ENCODE measurements at regions not wholly inside any gene's neighbourhood (a gene's known extent, or its start where the extent isn't known, plus 50 kb on each side); places are given as distances from the start of the nearest gene placed in this dataset.

DNA sequence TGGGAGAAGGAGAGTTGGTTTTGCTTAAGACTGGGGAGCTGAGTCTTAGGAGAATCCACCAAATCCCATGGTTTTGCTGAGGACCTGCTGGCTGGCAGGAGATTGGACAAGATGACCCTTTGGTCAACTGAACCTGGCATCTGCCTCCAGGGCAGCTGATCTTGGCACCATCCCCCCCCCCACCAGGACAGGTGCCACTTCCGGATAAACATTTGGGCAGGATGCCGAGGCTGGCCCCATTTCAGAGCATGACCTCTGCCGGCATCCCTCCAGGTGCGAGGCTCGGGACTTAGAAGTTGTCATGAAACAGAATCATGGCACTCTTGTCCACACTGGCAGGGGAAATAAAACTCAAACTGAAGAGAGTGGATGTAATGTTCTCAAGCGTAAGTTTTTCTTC lies 165.6 kb downstream of the MACROH2A1 start:
- Histone ChIP-seq H3K9me3 (replicated peaks) (no peaks in the 10 kb centered on the region), H3K27ac (no peak overlapping the region), H3K27me3 (no peaks in the 10 kb centered on the region), H3K36me3 (no peaks in the 10 kb centered on the region), H3K4me1 (peaks cover 34% of the 10 kb centered on the region), H3K4me3 (no peak overlapping the region)
- DNase-seq: no peak

DNA sequence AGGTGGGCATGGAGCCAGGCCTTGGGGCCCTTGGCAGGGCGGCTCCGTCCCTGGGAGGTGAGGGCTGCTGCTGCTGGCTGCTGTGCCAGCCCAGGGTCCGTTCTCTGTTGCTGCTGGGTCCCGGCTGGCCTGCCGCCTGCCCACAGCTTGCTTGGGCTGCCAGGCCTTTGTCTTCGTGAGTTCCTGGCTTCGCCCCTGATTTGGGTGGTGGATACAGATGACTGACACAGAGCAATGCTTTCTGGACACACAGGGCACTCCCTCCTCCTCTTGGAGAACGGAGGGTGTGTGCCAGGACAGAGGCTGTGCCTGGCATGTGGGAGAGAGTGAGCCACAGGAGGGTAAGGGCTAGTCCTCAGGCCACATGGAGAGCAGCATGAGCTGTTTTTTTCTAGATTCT lies 166.1 kb downstream of the MACROH2A1 start:
- H3K4me3 ChIP-seq: no peak overlapping the region
- peaks cover 29% of the 10 kb centered on the region for H3K4me1 ChIP-seq
- H3K27me3 ChIP-seq: no peaks in the 10 kb centered on the region
- no peak for DNase-seq
- H3K9me3 ChIP-seq (replicated peaks): no peaks in the 10 kb centered on the region
- H3K27ac ChIP-seq: no peak overlapping the region
- H3K36me3 ChIP-seq: no peaks in the 10 kb centered on the region

DNA sequence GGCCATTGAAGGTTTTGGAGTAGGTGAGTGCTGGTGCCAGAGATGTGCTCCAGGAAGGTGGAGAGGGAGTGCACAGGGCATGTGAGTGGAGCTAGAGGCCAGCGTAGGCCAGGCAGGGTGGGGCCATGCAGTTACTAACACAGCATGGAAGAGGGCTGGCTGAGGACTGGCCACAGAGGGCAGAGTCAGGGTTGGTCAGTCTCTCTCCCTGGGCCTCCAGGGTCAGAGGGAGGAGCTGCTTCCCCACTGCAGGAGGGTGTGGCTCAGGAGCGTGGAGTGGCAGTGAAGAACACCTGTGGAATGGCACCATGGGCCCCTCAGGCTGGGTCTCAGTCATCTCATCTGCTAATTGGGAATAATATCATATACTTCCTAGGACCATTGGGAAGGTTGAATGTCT lies 167.7 kb downstream of the MACROH2A1 start:
- H3K9me3 ChIP-seq (replicated peaks): no peaks in the 10 kb centered on the region
- H3K4me3 ChIP-seq: no peak overlapping the region
- H3K36me3 ChIP-seq: no peaks in the 10 kb centered on the region
- no peaks in the 10 kb centered on the region for H3K27me3 ChIP-seq
- DNase-seq: no peak
- peaks cover 14% of the 10 kb centered on the region; the same call in 1 of the 2 replicates for H3K4me1 ChIP-seq
- H3K27ac ChIP-seq: no peak overlapping the region

DNA sequence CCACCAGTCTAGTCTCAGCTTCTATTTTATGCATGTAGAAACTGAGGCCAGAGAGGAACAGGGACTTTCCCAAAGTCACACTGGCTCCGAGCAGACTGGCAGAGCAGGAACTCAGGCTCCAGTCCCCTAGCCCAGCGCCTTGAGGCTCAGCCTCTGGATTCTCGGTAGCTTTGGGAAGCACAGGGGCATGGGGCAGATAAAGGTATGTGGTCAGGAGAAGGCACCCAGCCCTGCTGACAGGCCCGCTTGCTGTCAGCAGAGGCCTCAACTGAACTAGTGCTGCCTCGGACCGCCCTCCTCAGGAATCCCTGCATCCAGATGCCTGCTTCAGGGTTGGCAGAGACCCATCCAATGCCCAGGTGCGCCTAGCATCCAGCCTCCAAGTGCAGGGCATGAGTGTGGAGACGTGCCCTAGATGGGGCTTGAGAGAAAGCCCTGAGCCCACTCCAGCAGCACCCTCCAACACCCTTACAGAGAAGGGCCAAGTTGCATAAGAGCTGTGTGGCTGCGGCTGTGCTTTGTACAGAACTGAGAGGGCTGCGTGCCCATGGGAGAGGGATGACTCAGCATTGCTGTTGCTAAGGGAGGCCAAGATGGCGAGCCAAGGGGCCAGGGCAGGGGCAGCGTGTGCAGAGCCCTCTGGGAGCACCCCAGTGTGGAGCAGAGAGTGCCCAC lies 168.6 kb downstream of the MACROH2A1 start:
- DNase-seq: no peak
- Histone ChIP-seq H3K9me3 (replicated peaks) (no peaks in the 10 kb centered on the region), H3K27me3 (no peaks in the 10 kb centered on the region), H3K36me3 (no peaks in the 10 kb centered on the region), H3K4me3 (no peak overlapping the region), H3K4me1 (peaks cover 18% of the 10 kb centered on the region), H3K27ac (no peak overlapping the region)

DNA sequence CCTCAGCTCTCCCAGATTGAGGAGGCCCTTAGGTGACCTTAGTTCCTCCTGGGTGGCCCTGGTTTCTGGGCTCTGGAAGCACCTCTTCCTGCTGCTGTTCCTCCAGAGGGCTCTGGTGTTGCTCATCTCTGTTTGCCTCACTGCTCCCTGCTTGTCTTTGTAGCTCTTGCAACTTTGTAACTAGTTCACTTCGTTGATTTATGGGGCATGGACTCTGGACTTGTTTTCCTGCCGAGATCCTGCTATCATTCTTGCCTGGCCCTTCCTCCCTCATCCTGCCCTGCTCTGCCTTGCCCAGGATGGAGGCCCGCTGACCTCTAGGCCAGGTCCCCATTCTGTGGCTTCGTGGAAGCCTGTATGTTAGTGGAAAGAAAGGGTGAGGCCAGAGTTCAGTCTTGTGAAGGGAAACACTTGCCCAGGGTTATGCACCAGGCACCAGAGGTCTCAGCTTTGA lies 169.3 kb downstream of the MACROH2A1 start:
- H3K4me1 ChIP-seq: peaks cover 24% of the 10 kb centered on the region

DNA sequence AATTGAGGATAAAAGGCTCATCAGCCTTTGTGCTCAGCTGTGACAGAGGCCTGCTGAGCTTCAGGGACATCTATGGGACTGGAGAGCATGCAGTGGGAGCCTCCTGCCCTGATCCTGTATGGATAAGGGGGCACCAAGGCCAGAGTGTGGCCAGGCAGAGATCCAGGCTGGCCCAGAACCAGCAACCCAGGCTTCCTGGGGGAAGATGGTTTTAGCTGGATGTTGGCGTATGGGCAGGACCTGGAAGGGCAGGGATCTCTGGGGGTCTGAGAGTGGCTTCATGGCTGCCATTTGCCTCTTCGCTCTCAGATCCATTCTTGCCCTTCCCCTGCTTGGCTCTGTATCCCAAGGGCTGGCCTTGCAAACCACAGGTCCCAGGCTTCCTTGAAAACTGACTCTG lies 169.9 kb downstream of the MACROH2A1 start:
- Histone ChIP-seq H3K36me3 (no peaks in the 10 kb centered on the region), H3K27ac (no peak overlapping the region), H3K4me3 (no peak overlapping the region), H3K4me1 (peaks cover 30% of the 10 kb centered on the region), H3K27me3 (no peaks in the 10 kb centered on the region), H3K9me3 (replicated peaks) (no peaks in the 10 kb centered on the region)
- DNase-seq: no peak

More for the DNA sequence above, 169.3 kb downstream of the MACROH2A1 start:
- Histone ChIP-seq H3K36me3 (no peaks in the 10 kb centered on the region), H3K9me3 (replicated peaks) (no peaks in the 10 kb centered on the region), H3K27ac (no peak overlapping the region), H3K4me3 (no peak overlapping the region), H3K27me3 (no peaks in the 10 kb centered on the region)
- no peak for DNase-seq

DNA sequence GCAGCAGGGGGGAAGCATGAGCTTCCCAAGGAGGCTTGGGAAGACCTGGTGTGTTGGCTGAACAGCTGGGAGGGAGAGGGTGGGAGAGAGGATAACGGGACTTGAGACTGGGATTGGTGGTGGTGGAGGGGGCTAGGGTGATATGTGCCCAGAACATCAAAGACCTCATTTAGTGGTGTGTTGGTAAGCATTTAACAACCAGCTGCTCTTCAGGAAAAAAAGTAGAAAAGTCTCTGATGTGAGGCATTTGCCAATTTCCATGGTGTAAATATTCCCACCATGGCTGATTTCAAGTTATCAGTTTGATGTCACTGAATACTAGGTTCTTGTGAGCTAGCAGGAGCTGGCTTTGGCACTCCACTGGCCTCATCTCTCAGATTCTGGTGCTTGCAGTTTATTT lies 170.8 kb downstream of the MACROH2A1 start:
- DNase-seq: no peak
- H3K4me3 ChIP-seq: no peak overlapping the region
- H3K9me3 ChIP-seq (replicated peaks): no peaks in the 10 kb centered on the region
- no peaks in the 10 kb centered on the region for H3K27me3 ChIP-seq
- H3K36me3 ChIP-seq: no peaks in the 10 kb centered on the region
- H3K27ac ChIP-seq: no peak overlapping the region
- peaks cover 33% of the 10 kb centered on the region for H3K4me1 ChIP-seq

DNA sequence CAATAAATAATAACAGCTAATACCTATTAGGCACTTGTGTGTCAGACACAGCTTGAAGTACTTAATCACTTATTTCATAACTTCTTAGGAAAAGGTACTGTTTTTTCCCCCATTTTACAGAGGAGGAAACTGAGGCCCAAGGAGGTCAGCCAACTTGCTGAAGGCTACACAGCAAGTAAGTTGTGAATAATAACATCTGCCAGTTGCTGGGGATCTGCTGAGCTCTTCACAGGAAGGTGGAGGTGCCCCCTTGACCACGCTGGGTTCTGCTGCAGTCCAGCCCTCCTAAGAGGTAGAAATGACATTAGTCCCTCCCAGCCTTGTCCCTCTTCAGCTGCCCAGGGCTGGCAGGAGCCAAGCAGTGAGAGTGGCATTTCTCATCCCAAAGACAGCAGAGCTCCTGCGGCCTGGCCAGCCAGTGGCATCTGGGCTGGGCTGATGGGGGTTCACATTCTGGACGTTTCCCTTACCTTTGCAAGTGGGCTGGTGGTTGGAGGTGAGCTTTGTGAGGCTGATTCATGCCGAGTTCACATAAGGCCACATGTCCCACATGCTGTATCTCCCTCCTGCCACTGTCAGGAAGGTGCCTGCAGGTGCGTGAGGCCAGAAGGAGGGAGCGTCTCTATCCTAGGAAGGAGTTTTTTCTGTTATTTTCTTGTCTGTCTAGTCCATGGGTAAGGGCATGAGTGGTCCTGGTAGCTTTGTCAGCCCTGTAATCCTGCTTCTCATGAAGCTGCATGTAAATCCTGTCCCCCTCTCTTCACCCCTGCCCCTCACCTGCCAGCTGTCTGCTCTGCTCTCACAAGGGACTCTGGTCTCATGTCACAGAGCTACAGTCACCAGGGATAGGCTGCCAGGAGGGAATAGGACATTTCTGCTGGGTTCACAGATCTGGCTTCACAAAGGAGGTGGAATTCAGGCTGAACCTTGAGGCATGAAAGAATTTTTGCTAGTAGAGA lies 171.7 kb downstream of the MACROH2A1 start:
- H3K27me3 ChIP-seq: no peaks in the 10 kb centered on the region
- H3K27ac ChIP-seq: no peak overlapping the region
- DNase-seq: no peak
- peaks cover 35% of the 10 kb centered on the region for H3K4me1 ChIP-seq
- H3K36me3 ChIP-seq: no peaks in the 10 kb centered on the region
- no peaks in the 10 kb centered on the region for H3K9me3 ChIP-seq (replicated peaks)
- H3K4me3 ChIP-seq: no peak overlapping the region

DNA sequence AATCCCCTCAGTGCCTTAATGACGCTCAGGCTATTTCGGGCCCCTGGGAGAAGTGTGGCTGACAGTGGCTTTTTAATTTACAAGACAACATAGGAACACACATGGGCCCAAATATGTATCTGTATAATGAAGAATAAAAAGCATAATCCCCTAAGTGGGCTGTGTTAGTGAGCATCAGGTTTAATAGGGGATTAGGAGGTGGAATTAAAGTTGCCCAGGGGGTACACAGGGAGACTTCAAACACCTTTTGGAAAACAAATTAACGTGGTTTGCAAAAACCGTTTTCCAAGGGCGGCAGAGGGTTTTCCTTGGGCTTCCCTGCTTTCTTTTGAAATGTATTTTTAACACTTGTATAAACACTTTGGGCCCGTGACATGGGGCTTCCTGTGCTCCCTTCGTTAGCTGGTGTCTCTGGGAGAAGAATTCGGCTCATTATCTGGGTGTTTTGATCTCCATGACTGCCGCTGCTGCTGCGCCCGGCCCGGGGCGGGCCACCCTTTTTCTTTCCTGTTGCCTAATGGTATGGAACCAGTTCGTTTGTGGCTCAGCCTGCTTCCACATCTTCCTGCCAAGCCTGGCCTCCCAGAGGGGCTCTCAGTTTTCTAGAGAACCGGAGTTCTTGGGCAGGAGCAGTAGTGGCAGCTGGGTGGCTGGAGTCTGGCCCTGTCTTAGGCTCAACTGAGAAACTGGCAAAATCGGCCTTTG lies 173.0 kb downstream of the MACROH2A1 start:
- DNase-seq: no peak
- H3K36me3 ChIP-seq: no peaks in the 10 kb centered on the region
- H3K27ac ChIP-seq: no peak overlapping the region
- no peaks in the 10 kb centered on the region for H3K9me3 ChIP-seq (replicated peaks)
- peaks cover 35% of the 10 kb centered on the region for H3K4me1 ChIP-seq
- no peak overlapping the region for H3K4me3 ChIP-seq
- H3K27me3 ChIP-seq: no peaks in the 10 kb centered on the region

DNA sequence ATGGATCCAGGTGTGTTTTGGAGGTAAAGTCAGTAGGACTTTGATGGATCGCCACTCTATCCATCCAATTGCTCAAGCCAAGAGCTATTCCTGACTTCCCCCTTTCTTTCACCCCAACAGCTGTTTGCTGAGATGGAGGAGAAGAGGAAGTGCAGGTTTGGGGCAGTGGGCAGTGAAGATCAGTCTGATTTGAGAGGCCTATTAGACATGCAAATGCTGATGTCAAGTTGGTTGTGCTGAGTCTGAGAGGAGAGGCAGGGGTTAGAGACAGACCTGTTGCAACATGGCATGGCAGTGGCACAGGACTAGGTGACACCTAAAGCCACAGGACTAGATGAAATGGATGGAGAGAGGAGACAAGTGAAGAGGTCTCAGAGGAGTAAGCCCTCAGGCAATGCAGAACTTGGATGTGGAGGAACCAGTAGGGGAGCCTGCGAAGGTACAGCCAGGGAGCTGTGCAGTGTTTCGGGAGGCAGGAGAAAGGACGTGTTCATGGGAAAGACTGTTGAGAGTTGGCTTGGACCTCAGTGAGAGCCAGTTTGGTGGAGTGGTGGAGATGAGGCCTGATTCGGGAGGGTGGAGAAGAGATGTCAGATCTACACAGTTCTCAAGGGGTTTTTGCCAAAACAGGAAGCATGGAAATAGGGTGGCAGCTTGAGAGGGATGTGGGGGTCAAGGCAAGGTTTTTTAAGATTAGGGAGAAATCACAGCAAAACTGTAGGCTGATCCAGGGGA lies 175.0 kb downstream of the MACROH2A1 start:
- Histone ChIP-seq H3K4me1 (peaks cover 35% of the 10 kb centered on the region), H3K36me3 (no peaks in the 10 kb centered on the region), H3K27me3 (no peaks in the 10 kb centered on the region), H3K9me3 (replicated peaks) (no peaks in the 10 kb centered on the region), H3K4me3 (no peak overlapping the region), H3K27ac (peak overlapping the region; percentile 29)
- DNase-seq: peak in 1 of 2 experiments; percentile 53

DNA sequence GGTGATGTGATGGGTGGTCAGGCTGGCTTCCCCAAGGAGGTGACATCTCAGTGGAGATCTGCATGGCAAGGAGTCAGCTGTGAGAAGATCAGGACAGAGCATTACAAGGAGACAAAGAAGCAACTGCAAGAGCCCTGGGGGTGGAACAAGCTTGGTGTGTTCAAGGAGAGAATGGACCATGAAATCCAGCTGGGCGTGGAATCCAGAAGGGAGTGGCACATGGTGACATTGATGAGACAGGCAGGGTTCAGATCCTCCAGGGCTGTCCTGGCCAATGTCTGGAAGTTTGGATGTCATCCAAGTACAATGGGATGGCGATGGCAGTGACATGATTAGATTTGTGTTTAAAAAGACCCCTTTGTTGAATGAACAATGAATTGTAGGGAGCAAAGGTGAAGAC lies 175.6 kb downstream of the MACROH2A1 start:
- H3K4me1 ChIP-seq: peaks cover 35% of the 10 kb centered on the region
- H3K27me3 ChIP-seq: no peaks in the 10 kb centered on the region
- DNase-seq: peak in 1 of 2 experiments; percentile 52

DNA sequence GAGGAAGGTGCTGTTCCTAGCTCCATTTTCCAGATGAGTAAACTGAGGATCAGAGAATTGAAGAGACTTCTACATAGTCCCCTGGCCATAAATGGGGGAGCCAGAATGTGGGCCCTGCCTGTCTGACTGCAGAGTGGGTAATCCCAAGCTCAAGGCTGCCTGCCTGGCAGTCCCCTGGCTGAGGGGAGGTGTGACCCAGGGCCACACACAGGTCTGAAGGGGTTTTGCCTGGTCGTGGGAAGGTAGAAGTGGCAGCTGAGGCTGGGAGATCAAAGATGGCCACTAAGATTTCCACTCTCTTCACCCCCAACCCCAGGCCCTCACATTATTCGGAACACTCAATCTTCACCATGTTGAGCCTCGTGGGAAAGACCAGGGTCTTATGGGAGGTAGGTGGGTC lies 176.3 kb downstream of the MACROH2A1 start:
- no peaks in the 10 kb centered on the region for H3K36me3 ChIP-seq
- no peak for DNase-seq
- H3K4me3 ChIP-seq: no peak overlapping the region
- H3K27me3 ChIP-seq: no peaks in the 10 kb centered on the region
- H3K27ac ChIP-seq: peak overlapping the region; percentile 29; the same call in 1 of the 2 replicates
- no peaks in the 10 kb centered on the region for H3K9me3 ChIP-seq (replicated peaks)
- peaks cover 35% of the 10 kb centered on the region for H3K4me1 ChIP-seq

More for the DNA sequence above, 175.6 kb downstream of the MACROH2A1 start:
- Histone ChIP-seq H3K27ac (peak overlapping the region; percentile 29), H3K36me3 (no peaks in the 10 kb centered on the region), H3K9me3 (replicated peaks) (no peaks in the 10 kb centered on the region), H3K4me3 (no peak overlapping the region)

DNA sequence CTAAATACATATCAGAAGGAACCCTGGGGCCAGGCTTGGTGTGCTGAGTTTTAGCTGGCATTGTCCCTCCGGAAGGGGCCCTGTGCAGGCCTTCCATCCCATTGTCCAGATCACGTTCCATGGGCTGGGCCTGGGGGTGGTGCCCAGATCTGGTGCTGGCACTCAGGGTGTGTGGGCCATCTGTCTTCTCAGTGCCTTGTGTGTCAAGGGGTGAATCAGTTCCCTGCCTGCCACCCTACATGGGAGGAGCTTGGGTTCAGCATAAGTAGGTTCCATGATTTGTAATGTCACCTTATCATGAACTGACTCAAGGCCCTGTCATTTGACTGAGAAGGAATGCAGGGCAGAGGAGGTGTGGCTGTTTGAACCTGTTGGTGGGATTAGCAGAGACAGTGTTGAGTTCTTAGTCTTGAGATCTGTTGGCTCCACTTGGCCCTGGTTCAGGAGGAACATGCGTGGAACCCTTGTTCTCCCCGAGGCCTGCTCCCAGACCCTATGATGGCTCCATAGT lies 176.8 kb downstream of the MACROH2A1 start:
- Histone ChIP-seq H3K27ac (no peak overlapping the region), H3K4me1 (peaks cover 35% of the 10 kb centered on the region), H3K27me3 (no peaks in the 10 kb centered on the region), H3K9me3 (replicated peaks) (no peaks in the 10 kb centered on the region), H3K36me3 (no peaks in the 10 kb centered on the region), H3K4me3 (no peak overlapping the region)
- DNase-seq: no peak

DNA sequence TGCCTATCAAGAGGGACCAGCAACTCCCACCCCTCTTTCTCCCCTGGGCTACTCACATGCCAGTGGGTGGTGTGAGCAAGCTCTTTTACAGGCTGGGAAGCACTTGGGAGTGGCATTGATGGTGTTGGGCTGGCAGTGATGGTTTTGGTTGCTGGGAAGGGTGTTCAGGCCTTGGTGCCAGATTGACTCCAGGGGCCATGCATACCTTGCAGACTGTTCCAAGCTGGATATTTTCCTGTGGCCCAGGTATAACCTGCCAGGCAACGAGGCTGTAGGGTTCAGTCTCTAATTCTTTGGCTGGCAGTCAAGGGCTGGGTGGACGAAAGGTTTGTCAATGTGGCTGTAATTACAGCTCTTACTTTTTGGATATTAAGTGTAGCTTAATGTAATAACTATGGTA lies 177.3 kb downstream of the MACROH2A1 start:
- Histone ChIP-seq H3K27ac (no peak overlapping the region), H3K4me3 (no peak overlapping the region), H3K9me3 (replicated peaks) (no peaks in the 10 kb centered on the region), H3K36me3 (no peaks in the 10 kb centered on the region), H3K27me3 (no peaks in the 10 kb centered on the region), H3K4me1 (peaks cover 35% of the 10 kb centered on the region)
- no peak for DNase-seq
